Natural killer cell (primary cell): ENCODE measurements at regions not wholly inside any gene's neighbourhood (a gene's known extent, or its start where the extent isn't known, plus 50 kb on each side); places are given as distances from the start of the nearest gene placed in this dataset.

Experiments used
- ATAC-seq, 3 donors: fragments of 150-1000 bp in 2 of 3; fragments of 200-7000 bp in 1 of 3; cut with Tn5 transposase; 1 replicate in 1 of 3; 2 replicates in 2 of 3; pipeline ENCODE4 v1.10.0; 2021; ENCODE audit warnings: mild to moderate bottlenecking in 2 of 3, moderate library complexity in 2 of 3
- DNase-seq, 2 donors: peaks; one replicate each; pipeline versions ENCODE4 v3.0.0 to v3.0.0-alpha.2; 2013 to 2021; ENCODE audit warnings: mixed read lengths in 1 of 2
- H3K27ac ChIP-seq: one replicate; pipeline ENCODE4 v1.5.1; 2013; ENCODE audit warnings: mild to moderate bottlenecking, low read length
- H3K27me3 ChIP-seq: one replicate; pipeline ENCODE4 v1.6.1; 2013; ENCODE audit warnings: low read length; ENCODE audit not compliant: control insufficient read depth, insufficient read depth
- H3K36me3 ChIP-seq: one replicate; pipeline ENCODE4 v1.6.1; 2013; ENCODE audit warnings: low read length; ENCODE audit not compliant: control insufficient read depth, insufficient read depth
- H3K4me1 ChIP-seq: one replicate; pipeline ENCODE4 v1.6.1; 2013; ENCODE audit warnings: low read length; ENCODE audit not compliant: control insufficient read depth, insufficient read depth
- H3K4me3 ChIP-seq: one replicate; pipeline ENCODE4 v1.5.1; 2013; ENCODE audit warnings: low read length
- H3K9me3 ChIP-seq: one replicate; pipeline ENCODE4 v1.6.1; 2013; ENCODE audit warnings: low read length; ENCODE audit not compliant: control insufficient read depth, insufficient read depth
- H3K27ac Mint-ChIP-seq, 2 donors: one replicate each; pipeline ENCODE4 v1.8.0; 2022; ENCODE audit warnings: mild to moderate bottlenecking in 2 of 2, mixed read lengths in 2 of 2, moderate library complexity in 1 of 2
- H3K27me3 Mint-ChIP-seq, 2 donors: one replicate each; pipeline ENCODE4 v1.8.0; 2022; ENCODE audit warnings: low read depth in 2 of 2, mixed read lengths in 2 of 2
- H3K36me3 Mint-ChIP-seq: one replicate; pipeline ENCODE4 v1.8.0; 2022; ENCODE audit warnings: mixed read lengths
- H3K4me1 Mint-ChIP-seq, 2 donors: one replicate each; pipeline ENCODE4 v1.8.0; 2022; ENCODE audit warnings: mixed read lengths in 2 of 2
- H3K4me3 Mint-ChIP-seq: one replicate; pipeline ENCODE4 v1.8.0; 2022; ENCODE audit warnings: mild to moderate bottlenecking, moderate library complexity, mixed read lengths
- H3K9me3 Mint-ChIP-seq, 2 donors: one replicate each; pipeline ENCODE4 v1.8.0; 2022; ENCODE audit warnings: mixed read lengths in 2 of 2
- WGBS: methylation state at CpG from one replicate; pipeline ENCODE4 v1.1.7; 2013; ENCODE audit warnings: missing lambda C conversion rate; ENCODE audit not compliant: insufficient coverage; 5-methylcytosine and 5-hydroxymethylcytosine counted together
- intact Hi-C: fragments of 100-400 bp; cut with micrococcal nuclease; formaldehyde crosslinking; loops from one replicate; pipeline ENCODE4 v1.14.2; 2022
- TF ChIP-seq, protein P1 (sequence below): fragments of 200-600 bp; IDR thresholded peaks from one replicate; pipeline ENCODE4 v1.8.0; 2022; ENCODE audit warnings: antibody characterized with exemption

GRCh38 chr5:159536166-159536565 is 205.9 kb upstream of the IL12B start:
- H3K36me3 Mint-ChIP-seq: no peaks in the 10 kb centered on the region
- no peak overlapping the region for H3K27ac ChIP-seq
- DNase-seq: no peak
- no peak overlapping the region for H3K4me3 Mint-ChIP-seq
- H3K4me1 Mint-ChIP-seq: no peaks in the 10 kb centered on the region
- intact Hi-C loops: no loop called here
- H3K4me1 ChIP-seq: no peaks in the 10 kb centered on the region
- H3K36me3 ChIP-seq: no peaks in the 10 kb centered on the region
- H3K27me3 ChIP-seq: no peaks in the 10 kb centered on the region
- TF ChIP-seq, protein P1, sequence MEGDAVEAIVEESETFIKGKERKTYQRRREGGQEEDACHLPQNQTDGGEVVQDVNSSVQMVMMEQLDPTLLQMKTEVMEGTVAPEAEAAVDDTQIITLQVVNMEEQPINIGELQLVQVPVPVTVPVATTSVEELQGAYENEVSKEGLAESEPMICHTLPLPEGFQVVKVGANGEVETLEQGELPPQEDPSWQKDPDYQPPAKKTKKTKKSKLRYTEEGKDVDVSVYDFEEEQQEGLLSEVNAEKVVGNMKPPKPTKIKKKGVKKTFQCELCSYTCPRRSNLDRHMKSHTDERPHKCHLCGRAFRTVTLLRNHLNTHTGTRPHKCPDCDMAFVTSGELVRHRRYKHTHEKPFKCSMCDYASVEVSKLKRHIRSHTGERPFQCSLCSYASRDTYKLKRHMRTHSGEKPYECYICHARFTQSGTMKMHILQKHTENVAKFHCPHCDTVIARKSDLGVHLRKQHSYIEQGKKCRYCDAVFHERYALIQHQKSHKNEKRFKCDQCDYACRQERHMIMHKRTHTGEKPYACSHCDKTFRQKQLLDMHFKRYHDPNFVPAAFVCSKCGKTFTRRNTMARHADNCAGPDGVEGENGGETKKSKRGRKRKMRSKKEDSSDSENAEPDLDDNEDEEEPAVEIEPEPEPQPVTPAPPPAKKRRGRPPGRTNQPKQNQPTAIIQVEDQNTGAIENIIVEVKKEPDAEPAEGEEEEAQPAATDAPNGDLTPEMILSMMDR: no peak
- ATAC-seq: no peak
- peaks cover 0 to 9% of the 10 kb centered on the region in 2 donors for H3K27me3 Mint-ChIP-seq
- 84% methylated on average over 2 of the region's 3 CpGs for WGBS
- no peaks in the 10 kb centered on the region for H3K9me3 ChIP-seq
- H3K27ac Mint-ChIP-seq: no peak overlapping the region
- H3K4me3 ChIP-seq: no peak overlapping the region
- H3K9me3 Mint-ChIP-seq: no peaks in the 10 kb centered on the region

GRCh38 chr5:159536646-159537045 is 206.4 kb upstream of the IL12B start:
- Mint-ChIP-seq H3K9me3 (no peaks in the 10 kb centered on the region), H3K27me3 (peaks cover 0 to 9% of the 10 kb centered on the region in 2 donors), H3K27ac (no peak overlapping the region), H3K4me1 (no peaks in the 10 kb centered on the region), H3K36me3 (no peaks in the 10 kb centered on the region), H3K4me3 (no peak overlapping the region)
- intact Hi-C loops: no loop called here
- no peaks in the 10 kb centered on the region for H3K36me3 ChIP-seq
- no peaks in the 10 kb centered on the region for H3K27me3 ChIP-seq
- 97% methylated on average over 7 of the region's 8 CpGs for WGBS
- H3K4me3 ChIP-seq: no peak overlapping the region
- H3K4me1 ChIP-seq: no peaks in the 10 kb centered on the region
- DNase-seq (no peak), ATAC-seq (no peak)
- H3K9me3 ChIP-seq: no peaks in the 10 kb centered on the region
- TF ChIP-seq, protein P1: no peak
- H3K27ac ChIP-seq: no peak overlapping the region

DNA sequence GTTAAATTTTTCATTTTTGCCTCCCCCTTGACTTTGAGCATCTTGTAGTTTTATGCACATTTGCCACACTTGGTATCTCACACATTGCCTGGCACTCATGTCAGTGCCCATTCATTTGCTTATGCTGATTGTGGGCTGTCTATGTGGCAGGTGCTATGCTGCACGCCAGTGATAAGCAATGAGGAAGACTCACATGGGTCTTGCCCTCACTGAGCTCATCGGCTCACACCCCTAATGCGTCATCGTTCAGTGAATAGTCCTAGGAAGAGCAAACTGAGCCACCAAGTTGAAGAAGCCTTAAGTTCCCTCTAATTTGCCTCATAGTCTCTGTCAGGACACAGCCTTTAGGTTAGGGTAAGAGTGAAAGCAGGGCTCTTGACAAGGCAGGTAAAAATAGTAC is 209.4 kb upstream of the IL12B start:
- ATAC-seq (no peak), DNase-seq (no peak)
- no peaks in the 10 kb centered on the region for H3K9me3 ChIP-seq
- H3K27me3 Mint-ChIP-seq: peaks cover 8 to 9% of the 10 kb centered on the region in 2 donors
- no peak overlapping the region for H3K27ac Mint-ChIP-seq
- H3K36me3 Mint-ChIP-seq: no peaks in the 10 kb centered on the region
- intact Hi-C loops: no loop called here
- 88% methylated on average over 4 of the region's 4 CpGs for WGBS
- H3K9me3 Mint-ChIP-seq: no peaks in the 10 kb centered on the region
- H3K36me3 ChIP-seq: no peaks in the 10 kb centered on the region
- no peak overlapping the region for H3K4me3 Mint-ChIP-seq
- no peaks in the 10 kb centered on the region for H3K4me1 Mint-ChIP-seq
- no peaks in the 10 kb centered on the region for H3K4me1 ChIP-seq
- no peak overlapping the region for H3K27ac ChIP-seq
- no peaks in the 10 kb centered on the region for H3K27me3 ChIP-seq
- TF ChIP-seq, protein P1: no peak
- H3K4me3 ChIP-seq: no peak overlapping the region

- no peak for DNase-seq
- no peaks in the 10 kb centered on the region for H3K36me3 ChIP-seq
- no peak for ATAC-seq
- Mint-ChIP-seq H3K9me3 (no peaks in the 10 kb centered on the region), H3K27ac (no peak overlapping the region), H3K36me3 (no peaks in the 10 kb centered on the region), H3K4me3 (no peak overlapping the region), H3K27me3 (peaks cover 6 to 10% of the 10 kb centered on the region in 2 donors), H3K4me1 (no peaks in the 10 kb centered on the region)
- TF ChIP-seq, protein P1: no peak
- H3K27me3 ChIP-seq: no peaks in the 10 kb centered on the region
- WGBS: no CpG with 5 or more reads among the region's 1 CpG
- H3K4me3 ChIP-seq: no peak overlapping the region
- intact Hi-C loops: no loop called here
- no peaks in the 10 kb centered on the region for H3K4me1 ChIP-seq
- no peaks in the 10 kb centered on the region for H3K9me3 ChIP-seq
- H3K27ac ChIP-seq: no peak overlapping the region
These were observed 213.0 kb upstream of the IL12B start for GRCh38 chr5:159543326-159543725.
